Right lobe of liver (tissue), 6 donors: ENCODE measurements at regions not wholly inside any gene's neighbourhood (a gene's known extent, or its start where the extent isn't known, plus 50 kb on each side); places are given as distances from the start of the nearest gene placed in this dataset.

Experiments used
- ATAC-seq, 4 donors: fragments of 200-7000 bp; cut with Tn5 transposase; one replicate each; pipeline ENCODE4 v1.9.1; 2020; ENCODE audit warnings: mild to moderate bottlenecking in 4 of 4, moderate library complexity in 4 of 4
- DNase-seq, 3 donors: peaks; one replicate each; pipeline ENCODE4 v3.0.0-alpha.2; 2020
- H3K27ac ChIP-seq, 3 donors: fragments of 200-600 bp; one replicate each; pipeline ENCODE4 v1.8.0; 2022
- H3K27me3 ChIP-seq, 2 donors: fragments of 200-600 bp; one replicate each; pipeline ENCODE4 v1.8.0; 2022
- H3K36me3 ChIP-seq, 4 donors: fragments of 200-600 bp; sonication (generic) in 1 of 4; one replicate each; pipeline versions ENCODE4 v1.5.1 to v1.8.0; 2017 to 2022; ENCODE audit warnings: control low read depth in 1 of 4
- H3K4me1 ChIP-seq, 4 donors: fragments of 200-600 bp; sonication (generic) in 1 of 4; one replicate each; pipeline versions ENCODE4 v1.5.1 to v1.8.0; 2017 to 2022; ENCODE audit warnings: control low read depth in 1 of 4
- H3K4me3 ChIP-seq, 3 donors: fragments of 200-600 bp; one replicate each; pipeline ENCODE4 v1.8.0; 2022
- H3K9me3 ChIP-seq, 4 donors: fragments of 200-600 bp; sonication (generic) in 1 of 4; one replicate each; pipeline versions ENCODE4 v1.5.1 to v1.8.0; 2017 to 2022; ENCODE audit warnings: control low read depth in 1 of 4
- POLR2A ChIP-seq: fragments of 450-650 bp; IDR thresholded peaks from one replicate; pipeline ENCODE4 v1.6.1; 2017; ENCODE audit warnings: antibody characterized with exemption, mild to moderate bottlenecking
- WGBS: methylation state at CpG from one replicate; pipeline ENCODE4 v1.1.6; 2018; ENCODE audit warnings: low coverage, low lambda C conversion rate; ENCODE audit not compliant: insufficient coverage; ENCODE audit errors: missing lambda C conversion rate; 5-methylcytosine and 5-hydroxymethylcytosine counted together
- intact Hi-C, 2 donors: fragments of 100-400 bp; cut with DNase I; formaldehyde crosslinking; loops; one replicate each; pipeline versions ENCODE4 v1.11.2 to v1.14.1; 2022
- TF ChIP-seq, protein P1 (sequence below), 4 donors: fragments of 200-600 bp in 3 of 4; fragments of 450-650 bp in 1 of 4; IDR thresholded peaks; one replicate each; pipeline versions ENCODE4 v1.5.1 to v1.8.0; 2016 to 2022; ENCODE audit warnings: antibody characterized with exemption in 4 of 4, mild to moderate bottlenecking in 2 of 4
- donor health status: DM: no; HTN: yes; CAD: no.
- donor health status: DM: no; HTN: no; CAD: no.
- donor health status: DM: no; HTN: no; CAD: no.
- donor health status: DM: no; HTN: yes; CAD: no.
- donor health status: DM: no; HTN: yes; CAD: no.

DNA sequence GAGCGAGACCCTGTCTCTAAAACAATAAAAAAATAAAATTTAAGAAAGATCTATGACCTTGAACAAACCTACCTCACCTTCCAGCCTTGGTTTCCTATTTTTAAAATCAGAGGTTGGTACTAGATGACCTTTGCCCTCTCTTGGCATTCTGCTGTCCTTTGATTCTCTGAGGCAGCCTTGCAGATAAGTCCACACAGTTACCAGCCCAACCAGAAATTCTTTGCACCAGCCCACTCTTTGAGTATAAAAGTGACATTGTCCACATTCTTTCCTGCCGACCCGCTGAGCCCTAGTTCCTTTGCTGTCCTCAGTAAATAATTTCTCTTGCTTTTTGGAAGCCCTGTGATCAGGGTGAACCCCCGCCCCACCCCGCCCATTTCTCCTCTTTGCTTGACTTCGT is 150.4 kb downstream of the PHETA1 start:
- 85% methylated on average over 6 of the region's 6 CpGs for WGBS
- H3K4me1 ChIP-seq: no peaks in the 10 kb centered on the region
- DNase-seq: no peak
- H3K9me3 ChIP-seq: no peaks in the 10 kb centered on the region
- peaks cover 0 to 14% (median 0%) of the 10 kb centered on the region in 4 donors for H3K36me3 ChIP-seq
- no peak overlapping the region for H3K4me3 ChIP-seq
- intact Hi-C loops: no loop called here
- TF ChIP-seq, protein P1, sequence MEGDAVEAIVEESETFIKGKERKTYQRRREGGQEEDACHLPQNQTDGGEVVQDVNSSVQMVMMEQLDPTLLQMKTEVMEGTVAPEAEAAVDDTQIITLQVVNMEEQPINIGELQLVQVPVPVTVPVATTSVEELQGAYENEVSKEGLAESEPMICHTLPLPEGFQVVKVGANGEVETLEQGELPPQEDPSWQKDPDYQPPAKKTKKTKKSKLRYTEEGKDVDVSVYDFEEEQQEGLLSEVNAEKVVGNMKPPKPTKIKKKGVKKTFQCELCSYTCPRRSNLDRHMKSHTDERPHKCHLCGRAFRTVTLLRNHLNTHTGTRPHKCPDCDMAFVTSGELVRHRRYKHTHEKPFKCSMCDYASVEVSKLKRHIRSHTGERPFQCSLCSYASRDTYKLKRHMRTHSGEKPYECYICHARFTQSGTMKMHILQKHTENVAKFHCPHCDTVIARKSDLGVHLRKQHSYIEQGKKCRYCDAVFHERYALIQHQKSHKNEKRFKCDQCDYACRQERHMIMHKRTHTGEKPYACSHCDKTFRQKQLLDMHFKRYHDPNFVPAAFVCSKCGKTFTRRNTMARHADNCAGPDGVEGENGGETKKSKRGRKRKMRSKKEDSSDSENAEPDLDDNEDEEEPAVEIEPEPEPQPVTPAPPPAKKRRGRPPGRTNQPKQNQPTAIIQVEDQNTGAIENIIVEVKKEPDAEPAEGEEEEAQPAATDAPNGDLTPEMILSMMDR (IDR thresholded peaks at IDR 0.05): no peak
- TF ChIP-seq POLR2A: no peak
- ATAC-seq: peak in 1 of 4 donors; percentile 41
- H3K27ac ChIP-seq: no peak overlapping the region
- no peaks in the 10 kb centered on the region for H3K27me3 ChIP-seq

DNA sequence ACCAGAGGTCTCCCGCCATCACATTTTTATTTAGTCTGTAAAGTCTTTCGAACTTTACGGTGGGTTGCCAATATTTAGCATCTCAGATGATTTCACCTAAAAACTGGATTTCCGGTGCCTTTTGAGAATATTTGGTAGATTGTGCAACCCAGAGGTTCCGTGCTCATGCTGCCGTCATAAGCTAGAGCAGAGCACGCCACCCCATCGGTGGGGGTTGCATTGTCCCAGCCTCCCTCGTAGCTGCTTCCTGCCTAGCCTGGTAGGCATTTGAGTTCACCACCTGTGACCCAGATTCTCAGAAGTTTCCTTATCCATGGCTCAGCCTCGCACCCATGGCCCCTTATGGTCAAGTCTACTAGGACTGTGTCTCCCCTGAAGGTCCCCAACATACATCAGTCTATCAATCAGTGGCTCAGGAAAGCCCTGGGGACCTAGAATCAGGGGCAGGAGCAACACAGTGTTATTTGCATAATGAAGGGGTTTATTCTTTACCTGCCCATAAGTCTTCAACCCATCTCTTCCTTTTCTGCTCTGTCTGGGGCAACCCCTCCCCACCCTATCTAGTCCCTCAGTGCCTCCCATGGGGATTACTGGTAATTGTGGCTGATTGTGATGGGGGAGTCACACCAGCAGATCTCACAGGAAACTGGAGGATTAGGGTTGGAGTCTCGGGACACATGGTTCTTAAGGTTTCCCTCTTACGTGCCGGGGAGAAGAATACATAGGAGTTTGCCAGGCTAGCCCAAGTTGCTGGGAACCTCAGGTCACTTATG is 152.3 kb downstream of the PHETA1 start:
- intact Hi-C loops: no loop called here
- H3K9me3 ChIP-seq: no peaks in the 10 kb centered on the region
- no peaks in the 10 kb centered on the region for H3K27me3 ChIP-seq
- no peak for ATAC-seq
- no peak for DNase-seq
- H3K4me3 ChIP-seq: no peak overlapping the region
- WGBS: 81% methylated on average over 7 of the region's 13 CpGs
- no peak for TF ChIP-seq POLR2A
- TF ChIP-seq, protein P1 (IDR thresholded peaks at IDR 0.05): no peak
- H3K27ac ChIP-seq: no peak overlapping the region
- H3K4me1 ChIP-seq: no peaks in the 10 kb centered on the region
- H3K36me3 ChIP-seq: no peaks in the 10 kb centered on the region

DNA sequence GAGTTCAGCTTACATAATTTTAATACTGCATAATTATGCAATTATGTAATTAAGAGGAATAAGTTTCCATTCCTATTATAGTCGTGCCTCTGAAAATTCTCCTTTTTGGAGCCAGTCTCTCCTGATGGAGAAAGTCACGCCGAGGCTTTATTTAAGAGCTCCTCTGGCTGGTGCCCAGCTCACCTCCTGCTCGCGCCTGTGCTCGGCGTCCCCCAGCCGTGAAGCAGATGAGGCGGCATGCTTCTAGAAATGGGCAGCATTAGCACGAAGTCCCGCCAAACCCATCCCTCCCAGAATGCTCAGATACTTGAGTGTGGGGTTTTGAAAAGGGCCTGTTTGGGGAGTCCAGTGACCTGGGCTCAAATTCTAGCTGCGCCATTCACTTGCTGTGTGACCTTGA is 153.0 kb downstream of the PHETA1 start:
- TF ChIP-seq POLR2A: no peak
- TF ChIP-seq, protein P1 (IDR thresholded peaks at IDR 0.05): no peak
- DNase-seq (no peak), ATAC-seq (no peak)
- Histone ChIP-seq H3K27me3 (no peaks in the 10 kb centered on the region), H3K36me3 (no peaks in the 10 kb centered on the region), H3K4me1 (no peaks in the 10 kb centered on the region), H3K9me3 (no peaks in the 10 kb centered on the region), H3K4me3 (no peak overlapping the region), H3K27ac (no peak overlapping the region)
- intact Hi-C loops: no loop called here
- WGBS: 80% methylated on average over 8 of the region's 12 CpGs

DNA sequence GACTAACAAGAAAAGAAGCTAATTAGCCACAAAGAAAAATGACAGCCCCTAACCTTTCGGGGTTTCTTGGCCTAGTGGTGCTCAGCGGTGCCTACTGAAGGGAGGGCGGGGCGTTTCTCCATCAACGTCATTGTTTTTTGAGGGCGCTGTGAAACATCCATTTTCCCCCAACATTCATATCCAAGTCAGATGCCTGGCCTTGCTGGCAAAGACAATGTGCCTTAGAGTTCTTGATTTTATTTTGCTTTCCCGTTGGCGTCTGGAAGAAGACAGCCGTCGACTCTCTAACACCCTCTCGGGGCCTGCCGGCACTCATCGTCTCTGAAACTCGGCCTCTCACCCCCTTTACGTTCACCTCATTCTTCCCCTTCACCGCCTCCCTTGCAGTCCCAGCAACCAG is 154.5 kb downstream of the PHETA1 start:
- DNase-seq (no peak), ATAC-seq (no peak)
- H3K27me3 ChIP-seq: no peaks in the 10 kb centered on the region
- 74% methylated on average over 15 of the region's 16 CpGs for WGBS
- intact Hi-C loops: no loop called here
- no peak overlapping the region for H3K4me3 ChIP-seq
- no peaks in the 10 kb centered on the region for H3K4me1 ChIP-seq
- H3K27ac ChIP-seq: no peak overlapping the region
- TF ChIP-seq POLR2A: no peak
- TF ChIP-seq, protein P1 (IDR thresholded peaks at IDR 0.05): no peak
- H3K36me3 ChIP-seq: no peaks in the 10 kb centered on the region
- H3K9me3 ChIP-seq: no peaks in the 10 kb centered on the region
